Neural progenitor cell (in vitro differentiated cells): ENCODE measurements at regions not wholly inside any gene's neighbourhood (a gene's known extent, or its start where the extent isn't known, plus 50 kb on each side); places are given as distances from the start of the nearest gene placed in this dataset.

Experiments used
- EZH2phosphoT487 ChIP-seq: fragments of 200-600 bp; sonication (generic); IDR thresholded peaks from 2 replicates; pipeline ENCODE4 v1.6.1; 2017; ENCODE audit warnings: antibody characterized with exemption
- TF ChIP-seq, protein P1 (sequence below): fragments of 200-600 bp; sonication (generic); IDR thresholded peaks from 2 replicates; pipeline ENCODE4 v1.5.1; 2017; ENCODE audit warnings: antibody characterized with exemption, mild to moderate bottlenecking

DNA sequence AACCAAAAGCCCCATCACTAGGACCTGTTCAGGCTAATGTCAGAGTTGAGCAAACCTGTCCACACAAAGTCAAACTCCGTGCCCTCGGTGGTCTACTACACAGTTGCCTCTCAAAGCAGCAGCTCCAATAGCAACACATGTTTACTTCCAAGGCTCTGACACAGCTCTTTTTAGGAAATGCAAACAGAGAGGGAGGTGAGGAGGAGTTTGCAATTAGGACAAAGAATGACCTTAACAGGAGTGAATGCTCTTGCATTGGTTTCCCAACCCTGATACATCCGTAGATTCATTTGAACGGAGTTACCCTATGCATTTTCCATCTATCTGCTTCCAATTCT is 64.8 kb upstream of the GOLGA8B start:
- no peak for TF ChIP-seq EZH2phosphoT487
- TF ChIP-seq, protein P1, sequence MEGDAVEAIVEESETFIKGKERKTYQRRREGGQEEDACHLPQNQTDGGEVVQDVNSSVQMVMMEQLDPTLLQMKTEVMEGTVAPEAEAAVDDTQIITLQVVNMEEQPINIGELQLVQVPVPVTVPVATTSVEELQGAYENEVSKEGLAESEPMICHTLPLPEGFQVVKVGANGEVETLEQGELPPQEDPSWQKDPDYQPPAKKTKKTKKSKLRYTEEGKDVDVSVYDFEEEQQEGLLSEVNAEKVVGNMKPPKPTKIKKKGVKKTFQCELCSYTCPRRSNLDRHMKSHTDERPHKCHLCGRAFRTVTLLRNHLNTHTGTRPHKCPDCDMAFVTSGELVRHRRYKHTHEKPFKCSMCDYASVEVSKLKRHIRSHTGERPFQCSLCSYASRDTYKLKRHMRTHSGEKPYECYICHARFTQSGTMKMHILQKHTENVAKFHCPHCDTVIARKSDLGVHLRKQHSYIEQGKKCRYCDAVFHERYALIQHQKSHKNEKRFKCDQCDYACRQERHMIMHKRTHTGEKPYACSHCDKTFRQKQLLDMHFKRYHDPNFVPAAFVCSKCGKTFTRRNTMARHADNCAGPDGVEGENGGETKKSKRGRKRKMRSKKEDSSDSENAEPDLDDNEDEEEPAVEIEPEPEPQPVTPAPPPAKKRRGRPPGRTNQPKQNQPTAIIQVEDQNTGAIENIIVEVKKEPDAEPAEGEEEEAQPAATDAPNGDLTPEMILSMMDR: no peak
